Endothelial cell (in vitro differentiated cells): ENCODE measurements at regions not wholly inside any gene's neighbourhood (a gene's known extent, or its start where the extent isn't known, plus 50 kb on each side); places are given as distances from the start of the nearest gene placed in this dataset.

ENCODE experiments used
- DNase-seq: peaks from one replicate; pipeline ENCODE4 v3.0.0; 2021; ENCODE audit warnings: low spot score
- H3K27ac Mint-ChIP-seq: one replicate; pipeline ENCODE4 v1.8.0; 2021; ENCODE audit warnings: mixed read lengths, inconsistent platforms; ENCODE audit not compliant: unreplicated experiment
- H3K27me3 Mint-ChIP-seq: one replicate; pipeline ENCODE4 v1.8.0; 2021; ENCODE audit warnings: mild to moderate bottlenecking, moderate library complexity, mixed read lengths, inconsistent platforms; ENCODE audit not compliant: unreplicated experiment
- H3K36me3 Mint-ChIP-seq: one replicate; pipeline ENCODE4 v1.8.0; 2021; ENCODE audit warnings: mild to moderate bottlenecking, low read depth, mixed read lengths, inconsistent platforms; ENCODE audit not compliant: unreplicated experiment
- H3K4me1 Mint-ChIP-seq: one replicate; pipeline ENCODE4 v1.8.0; 2021; ENCODE audit warnings: mild to moderate bottlenecking, mixed read lengths, inconsistent platforms; ENCODE audit not compliant: unreplicated experiment
- H3K4me3 Mint-ChIP-seq: one replicate; pipeline ENCODE4 v1.8.0; 2021; ENCODE audit warnings: mild to moderate bottlenecking, mixed read lengths, inconsistent platforms; ENCODE audit not compliant: unreplicated experiment
- H3K9me3 Mint-ChIP-seq: one replicate; pipeline ENCODE4 v1.8.0; 2021; ENCODE audit warnings: mixed read lengths, inconsistent platforms; ENCODE audit not compliant: unreplicated experiment
- TF ChIP-seq, protein P1 (sequence below): fragments of 200-600 bp; sonication (generic); IDR thresholded peaks from one replicate; pipeline ENCODE4 v1.5.0; 2021; ENCODE audit warnings: antibody characterized with exemption; ENCODE audit not compliant: unreplicated experiment

DNA sequence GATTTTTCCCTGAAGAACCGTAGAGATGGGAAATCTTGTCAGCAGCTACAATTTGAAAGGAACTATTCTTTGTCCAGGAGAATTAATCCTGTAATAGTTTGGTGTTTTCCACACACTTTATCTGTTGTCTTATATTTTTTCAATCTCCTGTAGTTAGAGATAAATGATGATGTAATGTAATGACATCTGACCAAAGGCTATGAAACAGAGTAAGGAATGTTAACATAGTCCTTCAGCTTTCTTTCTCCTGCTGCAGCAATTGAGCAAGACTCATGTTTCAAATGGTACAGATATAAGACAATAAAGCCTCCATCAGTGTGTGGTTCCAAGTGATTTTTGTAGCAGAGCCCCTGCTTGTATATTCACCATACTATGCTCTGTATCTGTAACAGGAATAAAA, 1028.4 kb downstream of the SI start:
- H3K9me3 Mint-ChIP-seq = no peaks in the 10 kb centered on the region
- H3K27me3 Mint-ChIP-seq = no peaks in the 10 kb centered on the region
- H3K4me3 Mint-ChIP-seq = no peak overlapping the region
- no peaks in the 10 kb centered on the region for H3K36me3 Mint-ChIP-seq
- TF ChIP-seq, protein P1, sequence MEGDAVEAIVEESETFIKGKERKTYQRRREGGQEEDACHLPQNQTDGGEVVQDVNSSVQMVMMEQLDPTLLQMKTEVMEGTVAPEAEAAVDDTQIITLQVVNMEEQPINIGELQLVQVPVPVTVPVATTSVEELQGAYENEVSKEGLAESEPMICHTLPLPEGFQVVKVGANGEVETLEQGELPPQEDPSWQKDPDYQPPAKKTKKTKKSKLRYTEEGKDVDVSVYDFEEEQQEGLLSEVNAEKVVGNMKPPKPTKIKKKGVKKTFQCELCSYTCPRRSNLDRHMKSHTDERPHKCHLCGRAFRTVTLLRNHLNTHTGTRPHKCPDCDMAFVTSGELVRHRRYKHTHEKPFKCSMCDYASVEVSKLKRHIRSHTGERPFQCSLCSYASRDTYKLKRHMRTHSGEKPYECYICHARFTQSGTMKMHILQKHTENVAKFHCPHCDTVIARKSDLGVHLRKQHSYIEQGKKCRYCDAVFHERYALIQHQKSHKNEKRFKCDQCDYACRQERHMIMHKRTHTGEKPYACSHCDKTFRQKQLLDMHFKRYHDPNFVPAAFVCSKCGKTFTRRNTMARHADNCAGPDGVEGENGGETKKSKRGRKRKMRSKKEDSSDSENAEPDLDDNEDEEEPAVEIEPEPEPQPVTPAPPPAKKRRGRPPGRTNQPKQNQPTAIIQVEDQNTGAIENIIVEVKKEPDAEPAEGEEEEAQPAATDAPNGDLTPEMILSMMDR = no peak
- DNase-seq = no peak
- H3K4me1 Mint-ChIP-seq = no peaks in the 10 kb centered on the region
- no peak overlapping the region for H3K27ac Mint-ChIP-seq

DNA sequence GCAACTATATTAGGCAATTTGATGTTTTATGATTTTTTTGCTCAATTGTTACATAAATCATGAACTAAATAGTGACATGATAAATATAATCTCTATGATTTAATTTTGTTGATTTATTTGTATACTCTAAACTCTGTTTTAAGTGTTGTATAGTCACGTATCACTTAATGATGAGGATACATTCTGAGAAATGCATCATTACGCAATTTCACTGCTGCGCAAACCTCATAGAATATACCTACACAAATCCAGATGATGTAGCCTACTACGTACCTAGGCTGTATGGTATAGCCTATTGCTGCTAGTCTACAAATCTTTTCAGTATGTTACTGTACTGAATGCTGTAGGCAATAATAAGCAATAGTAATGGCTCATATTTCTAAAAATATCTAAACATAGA, 1029.8 kb downstream of the SI start:
- Mint-ChIP-seq H3K4me1 (no peaks in the 10 kb centered on the region), H3K36me3 (no peaks in the 10 kb centered on the region), H3K4me3 (no peak overlapping the region), H3K27ac (no peak overlapping the region), H3K9me3 (no peaks in the 10 kb centered on the region), H3K27me3 (no peaks in the 10 kb centered on the region)
- TF ChIP-seq, protein P1 = no peak
- DNase-seq = no peak

DNA sequence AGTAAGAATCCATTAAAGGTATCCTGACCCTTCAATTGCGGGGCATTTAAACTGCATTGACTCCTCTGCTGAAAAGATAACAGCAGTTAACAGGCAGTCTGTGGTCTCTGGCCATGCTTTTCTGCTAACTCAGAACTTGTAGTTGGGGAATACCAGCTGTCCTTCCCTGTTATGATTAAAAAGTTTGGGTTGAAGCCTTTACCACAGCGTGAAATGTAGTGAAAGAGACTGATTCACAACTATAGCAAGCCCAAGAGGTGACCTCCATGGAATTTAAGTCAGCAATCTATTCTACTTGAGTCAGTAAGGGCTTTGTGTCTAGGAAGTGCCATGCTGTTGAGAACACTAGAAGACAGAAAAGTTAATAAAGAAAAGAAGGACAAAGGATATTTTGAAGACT, 1037.3 kb downstream of the SI start:
- TF ChIP-seq, protein P1 = no peak
- Mint-ChIP-seq H3K4me1 (no peaks in the 10 kb centered on the region), H3K36me3 (no peaks in the 10 kb centered on the region), H3K4me3 (no peak overlapping the region), H3K9me3 (no peaks in the 10 kb centered on the region), H3K27ac (no peak overlapping the region), H3K27me3 (peaks cover 2% of the 10 kb centered on the region)
- DNase-seq = no peak

- TF ChIP-seq, protein P1 = no peak
- Mint-ChIP-seq H3K4me3 (no peak overlapping the region), H3K36me3 (no peaks in the 10 kb centered on the region), H3K9me3 (no peaks in the 10 kb centered on the region), H3K27ac (no peak overlapping the region), H3K27me3 (peaks cover 2% of the 10 kb centered on the region), H3K4me1 (no peaks in the 10 kb centered on the region)
- DNase-seq = no peak
Observed at GRCh38 chr3:164030194-164030593, 1048.1 kb downstream of the SI start.

DNA sequence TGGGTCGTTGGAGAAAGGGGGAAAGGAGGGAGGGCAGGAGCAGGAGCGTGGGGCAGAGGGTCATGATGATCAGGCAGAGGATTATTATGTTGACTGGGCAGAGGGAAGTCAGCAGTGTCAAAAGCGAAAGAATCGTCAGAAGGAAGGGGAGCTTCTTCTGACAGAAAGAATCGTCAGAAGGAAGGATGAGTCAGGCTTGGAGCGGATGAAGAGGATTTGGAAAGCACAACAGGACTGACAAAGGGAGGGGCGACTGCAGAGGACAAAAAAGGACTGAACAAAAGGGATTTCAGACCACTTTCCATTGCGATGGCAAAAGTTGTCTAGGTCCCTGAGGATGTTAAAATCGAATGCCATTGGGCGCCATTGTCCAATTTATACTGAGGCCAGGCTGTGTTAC, 1053.5 kb downstream of the SI start:
- no peak for DNase-seq
- Mint-ChIP-seq H3K4me3 (no peak overlapping the region), H3K36me3 (peaks cover 3% of the 10 kb centered on the region), H3K9me3 (no peaks in the 10 kb centered on the region), H3K27ac (no peak overlapping the region), H3K27me3 (peaks cover 5% of the 10 kb centered on the region), H3K4me1 (no peaks in the 10 kb centered on the region)
- TF ChIP-seq, protein P1 = no peak
